Rectal smooth muscle tissue (tissue), 1 donor: ENCODE measurements at regions not wholly inside any gene's neighbourhood (a gene's known extent, or its start where the extent isn't known, plus 50 kb on each side); places are given as distances from the start of the nearest gene placed in this dataset.
A peak's percentile ranks its signal among the peaks of the same experiment; 100 is the strongest.

Source experiments
- H3K27ac ChIP-seq: one replicate; pipeline ENCODE4 v1.7.0; 2013; ENCODE audit warnings: low read depth, low read length, inconsistent platforms
- H3K27me3 ChIP-seq: one replicate; pipeline ENCODE4 v1.7.0; 2013; ENCODE audit warnings: low read length; ENCODE audit not compliant: control insufficient read depth, insufficient read depth
- H3K36me3 ChIP-seq: one replicate; pipeline ENCODE4 v1.7.0; 2013; ENCODE audit warnings: low read length; ENCODE audit not compliant: control insufficient read depth, insufficient read depth
- H3K4me1 ChIP-seq: one replicate; pipeline ENCODE4 v1.7.0; 2013; ENCODE audit warnings: low read length; ENCODE audit not compliant: control insufficient read depth, insufficient read depth
- H3K4me3 ChIP-seq: one replicate; pipeline ENCODE4 v1.7.0; 2013; ENCODE audit warnings: low read length
- H3K9ac ChIP-seq: one replicate; pipeline ENCODE4 v1.7.0; 2013; ENCODE audit warnings: low read length

GRCh38 chr1:232568331-232568852 is 61.5 kb downstream of the SIPA1L2 start:
- peaks cover 6% of the 10 kb centered on the region for H3K4me1 ChIP-seq
- no peaks in the 10 kb centered on the region for H3K36me3 ChIP-seq
- H3K9ac ChIP-seq = no peak overlapping the region
- H3K27ac ChIP-seq = no peak overlapping the region
- no peaks in the 10 kb centered on the region for H3K27me3 ChIP-seq
- no peak overlapping the region for H3K4me3 ChIP-seq

- no peak overlapping the region for H3K9ac ChIP-seq
Measured at GRCh38 chr1:232566093-232566492, 63.8 kb downstream of the SIPA1L2 start.

GRCh38 chr1:232562855-232563510 is 67.0 kb downstream of the SIPA1L2 start:
- H3K9ac ChIP-seq = no peak overlapping the region
- peaks cover 8% of the 10 kb centered on the region for H3K4me1 ChIP-seq
- H3K27me3 ChIP-seq = no peaks in the 10 kb centered on the region
- no peaks in the 10 kb centered on the region for H3K36me3 ChIP-seq
- no peak overlapping the region for H3K4me3 ChIP-seq
- no peak overlapping the region for H3K27ac ChIP-seq

More at GRCh38 chr1:232566093-232566492, 63.8 kb downstream of the SIPA1L2 start:
- Histone ChIP-seq H3K27me3 (no peaks in the 10 kb centered on the region), H3K4me1 (peaks cover 6% of the 10 kb centered on the region), H3K36me3 (no peaks in the 10 kb centered on the region), H3K4me3 (no peak overlapping the region), H3K27ac (no peak overlapping the region)

- Histone ChIP-seq H3K36me3 (no peaks in the 10 kb centered on the region), H3K27me3 (no peaks in the 10 kb centered on the region), H3K4me1 (peaks cover 7% of the 10 kb centered on the region), H3K27ac (no peak overlapping the region), H3K9ac (no peak overlapping the region), H3K4me3 (no peak overlapping the region)
Measured at GRCh38 chr1:232561381-232561780, 68.6 kb downstream of the SIPA1L2 start.

DNA sequence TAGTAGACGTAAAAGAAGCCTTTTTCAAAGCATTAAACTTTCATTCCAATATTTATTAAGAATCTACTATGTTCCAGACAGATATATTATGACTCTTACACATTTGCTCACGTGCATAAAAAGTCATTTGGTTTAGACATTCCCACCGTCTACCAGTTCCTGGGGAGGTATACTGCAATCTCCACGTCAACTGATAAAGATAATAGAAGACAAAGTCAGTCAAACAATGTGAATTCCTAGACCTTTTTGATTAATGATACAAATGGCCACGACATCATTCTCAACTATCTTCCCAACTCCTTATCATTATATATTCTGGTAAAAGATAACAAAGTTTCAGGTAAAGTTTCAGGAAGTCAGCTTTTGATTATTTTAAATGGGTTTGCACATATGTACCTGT is 69.0 kb downstream of the SIPA1L2 start:
- H3K4me3 ChIP-seq = no peak overlapping the region
- H3K9ac ChIP-seq = no peak overlapping the region
- no peaks in the 10 kb centered on the region for H3K36me3 ChIP-seq
- no peaks in the 10 kb centered on the region for H3K27me3 ChIP-seq
- H3K27ac ChIP-seq = no peak overlapping the region
- H3K4me1 ChIP-seq = peaks cover 7% of the 10 kb centered on the region

DNA sequence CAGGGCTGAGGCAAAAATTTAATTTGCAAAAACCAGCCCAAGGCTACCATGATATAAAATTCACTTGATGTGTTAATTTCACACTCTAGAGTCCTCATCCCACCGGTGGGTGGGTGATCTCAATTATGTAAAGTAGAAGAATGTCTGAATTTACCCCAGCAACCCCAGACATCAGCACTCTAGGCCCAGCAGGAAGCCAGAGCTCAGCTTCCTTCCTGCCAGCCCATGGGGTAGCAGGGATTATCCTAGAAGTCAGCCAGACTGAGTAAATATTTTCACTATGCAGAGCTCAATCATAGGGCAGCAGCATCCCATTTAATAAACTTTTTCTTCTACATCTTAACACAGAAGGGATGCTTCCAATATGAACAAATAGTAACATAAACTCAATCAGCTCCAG is 71.0 kb downstream of the SIPA1L2 start:
- H3K9ac ChIP-seq = no peak overlapping the region
- H3K36me3 ChIP-seq = no peaks in the 10 kb centered on the region
- H3K27me3 ChIP-seq = no peaks in the 10 kb centered on the region
- no peak overlapping the region for H3K27ac ChIP-seq
- peaks cover 13% of the 10 kb centered on the region for H3K4me1 ChIP-seq
- no peak overlapping the region for H3K4me3 ChIP-seq

DNA sequence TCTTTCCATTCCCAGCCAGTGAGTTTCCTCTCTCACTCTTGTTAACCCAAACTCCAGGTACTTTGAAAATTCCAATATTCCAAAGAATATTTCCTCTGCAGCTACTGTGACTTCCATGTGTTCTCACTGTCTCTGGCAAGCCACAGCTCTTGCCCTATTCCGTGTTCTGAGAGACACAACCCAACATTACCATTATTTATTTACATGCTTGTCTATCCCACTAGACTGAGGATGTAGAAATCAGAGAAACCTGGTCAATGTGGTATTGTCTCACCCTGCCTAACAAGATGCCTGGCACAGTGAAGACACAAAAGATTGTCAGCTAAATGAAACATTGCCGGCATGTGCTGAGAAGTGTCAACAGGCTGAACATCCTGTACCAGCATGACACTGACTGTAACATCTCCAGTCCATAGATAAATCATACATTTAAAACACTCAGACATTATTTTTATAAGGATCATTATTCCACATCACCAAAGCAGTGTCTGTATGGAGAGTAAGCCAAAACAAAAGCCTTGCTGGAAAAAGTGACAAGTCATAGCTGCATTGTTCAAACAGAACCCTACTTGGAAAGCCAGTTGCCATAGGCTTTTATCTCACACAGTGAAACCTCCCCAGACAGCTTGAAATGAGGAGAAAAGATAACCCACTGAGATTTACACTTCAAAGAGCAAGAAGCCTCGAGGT is 72.3 kb downstream of the SIPA1L2 start:
- H3K27ac ChIP-seq = no peak overlapping the region
- no peaks in the 10 kb centered on the region for H3K36me3 ChIP-seq
- no peak overlapping the region for H3K4me3 ChIP-seq
- H3K9ac ChIP-seq = no peak overlapping the region
- H3K27me3 ChIP-seq = no peaks in the 10 kb centered on the region
- H3K4me1 ChIP-seq = peaks cover 26% of the 10 kb centered on the region

DNA sequence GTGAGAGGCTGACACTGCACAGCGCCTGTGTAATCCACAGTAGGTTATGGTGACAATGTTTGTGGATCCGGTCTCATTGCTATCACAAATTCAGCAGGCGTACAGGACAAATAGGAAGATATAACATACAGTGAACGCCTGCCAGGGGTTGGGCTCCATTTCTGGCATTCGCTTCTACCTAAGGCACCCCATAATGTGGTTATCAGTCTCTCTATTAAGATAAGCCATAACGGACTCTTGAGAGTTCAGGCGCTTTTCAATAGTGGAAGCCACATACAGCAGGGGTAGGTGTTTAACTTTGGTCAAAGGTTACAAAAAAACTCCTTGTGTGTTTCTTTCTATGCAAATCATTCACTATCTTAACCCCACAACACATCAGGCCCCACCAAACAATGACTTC is 72.8 kb downstream of the SIPA1L2 start:
- Histone ChIP-seq H3K36me3 (no peaks in the 10 kb centered on the region), H3K27ac (no peak overlapping the region), H3K9ac (no peak overlapping the region), H3K4me1 (peaks cover 26% of the 10 kb centered on the region), H3K27me3 (no peaks in the 10 kb centered on the region), H3K4me3 (no peak overlapping the region)

- Histone ChIP-seq H3K27me3 (no peaks in the 10 kb centered on the region), H3K4me3 (no peak overlapping the region), H3K9ac (no peak overlapping the region), H3K4me1 (peaks cover 26% of the 10 kb centered on the region), H3K27ac (no peak overlapping the region), H3K36me3 (no peaks in the 10 kb centered on the region)
Measured at GRCh38 chr1:232556351-232556750, 73.6 kb downstream of the SIPA1L2 start.

- H3K4me3 ChIP-seq = no peak overlapping the region
- no peaks in the 10 kb centered on the region for H3K27me3 ChIP-seq
- no peak overlapping the region for H3K9ac ChIP-seq
- H3K36me3 ChIP-seq = no peaks in the 10 kb centered on the region
- H3K4me1 ChIP-seq = peaks cover 26% of the 10 kb centered on the region
- H3K27ac ChIP-seq = peak overlapping the region; percentile 18
Measured at GRCh38 chr1:232555494-232556210, 74.3 kb downstream of the SIPA1L2 start.

DNA sequence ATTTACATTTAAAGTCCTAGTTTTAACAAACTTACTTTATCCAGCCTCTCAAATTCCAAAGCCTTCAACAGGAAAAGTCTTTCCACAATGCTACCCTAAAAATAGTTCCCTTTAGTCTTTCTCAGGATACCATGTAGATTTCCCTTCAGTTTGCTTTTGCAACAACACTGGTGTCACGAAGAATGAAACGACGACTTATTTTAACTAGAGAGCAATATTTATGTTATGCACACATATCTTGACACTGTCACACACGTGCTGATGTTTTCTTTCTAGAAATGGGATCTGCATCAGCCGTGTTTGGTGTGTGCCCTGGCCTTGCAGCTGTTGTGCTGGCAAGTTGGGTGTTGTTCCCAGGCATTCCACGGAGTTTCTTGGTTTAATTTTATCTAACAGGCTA is 75.5 kb downstream of the SIPA1L2 start:
- peak overlapping the region; percentile 17 for H3K27ac ChIP-seq

DNA sequence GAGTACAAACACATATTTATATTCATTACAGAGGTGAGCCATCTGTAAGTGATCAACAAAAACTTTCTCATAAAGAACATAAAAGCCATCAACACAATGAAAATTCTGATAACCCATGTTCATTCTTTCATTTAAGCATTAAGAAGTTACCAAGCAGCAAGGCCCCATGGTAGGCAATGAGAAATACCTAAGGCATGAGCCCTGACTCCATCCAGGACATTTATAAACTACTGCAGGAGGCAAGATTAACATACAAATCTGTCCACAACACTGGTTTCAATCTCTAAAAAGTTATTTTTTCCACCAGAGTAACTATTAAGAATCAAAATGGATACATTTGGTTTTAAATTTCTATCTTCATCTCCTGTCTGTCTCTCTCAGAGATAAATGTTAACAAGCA is 76.1 kb downstream of the SIPA1L2 start:
- Histone ChIP-seq H3K27ac (peak overlapping the region; percentile 17), H3K4me3 (no peak overlapping the region)

More for the DNA sequence above, 75.5 kb downstream of the SIPA1L2 start:
- Histone ChIP-seq H3K36me3 (no peaks in the 10 kb centered on the region), H3K4me3 (no peak overlapping the region), H3K9ac (no peak overlapping the region), H3K27me3 (no peaks in the 10 kb centered on the region), H3K4me1 (peaks cover 26% of the 10 kb centered on the region)

More for the DNA sequence above, 76.1 kb downstream of the SIPA1L2 start:
- H3K36me3 ChIP-seq = no peaks in the 10 kb centered on the region
- H3K4me1 ChIP-seq = peaks cover 22% of the 10 kb centered on the region
- H3K9ac ChIP-seq = no peak overlapping the region
- no peaks in the 10 kb centered on the region for H3K27me3 ChIP-seq
